Activated CD4-positive, alpha-beta T cell treated with anti-CD3 and anti-CD28 coated beads, Interleukin-2, Interleukin-6, amounts not matched to agents 100 ng/mL and 50 ng/mL, durations not matched to agents 16 hours and 8 hours (primary cell): ENCODE measurements at regions not wholly inside any gene's neighbourhood (a gene's known extent, or its start where the extent isn't known, plus 50 kb on each side); places are given as distances from the start of the nearest gene placed in this dataset.

Experiments
- DNase-seq: peaks from one replicate; pipeline ENCODE4 v3.0.0-alpha.2; 2020

- DNase-seq: no peak
Measured at GRCh38 chr12:44961887-44962286, 85.8 kb upstream of the NELL2 start.

- no peak for DNase-seq
Measured at GRCh38 chr12:44960856-44961255, 84.7 kb upstream of the NELL2 start.

GRCh38 chr12:44960423-44960822, 84.3 kb upstream of the NELL2 start:
- no peak for DNase-seq

DNA sequence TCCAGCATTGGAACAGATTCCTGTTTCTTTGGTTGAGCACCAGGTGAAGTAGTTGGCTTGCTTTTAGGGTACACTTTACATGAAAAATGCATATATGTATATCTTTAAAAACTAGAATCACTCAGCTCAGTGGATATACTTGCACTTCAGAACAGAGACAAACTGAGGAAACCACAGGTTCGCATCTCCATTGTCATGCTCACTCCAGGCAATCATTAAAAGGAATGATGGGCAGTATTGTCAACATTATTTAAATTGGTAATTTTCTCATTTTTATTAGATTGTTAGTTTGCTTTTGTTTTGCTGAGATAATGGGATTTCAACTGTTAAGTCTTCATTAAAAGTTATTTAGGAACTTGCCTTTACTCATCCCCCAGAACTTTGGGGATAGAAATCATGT, 71.0 kb upstream of the NELL2 start:
- DNase-seq: no peak

GRCh38 chr12:44942714-44943113, 66.6 kb upstream of the NELL2 start:
- DNase-seq: no peak

DNA sequence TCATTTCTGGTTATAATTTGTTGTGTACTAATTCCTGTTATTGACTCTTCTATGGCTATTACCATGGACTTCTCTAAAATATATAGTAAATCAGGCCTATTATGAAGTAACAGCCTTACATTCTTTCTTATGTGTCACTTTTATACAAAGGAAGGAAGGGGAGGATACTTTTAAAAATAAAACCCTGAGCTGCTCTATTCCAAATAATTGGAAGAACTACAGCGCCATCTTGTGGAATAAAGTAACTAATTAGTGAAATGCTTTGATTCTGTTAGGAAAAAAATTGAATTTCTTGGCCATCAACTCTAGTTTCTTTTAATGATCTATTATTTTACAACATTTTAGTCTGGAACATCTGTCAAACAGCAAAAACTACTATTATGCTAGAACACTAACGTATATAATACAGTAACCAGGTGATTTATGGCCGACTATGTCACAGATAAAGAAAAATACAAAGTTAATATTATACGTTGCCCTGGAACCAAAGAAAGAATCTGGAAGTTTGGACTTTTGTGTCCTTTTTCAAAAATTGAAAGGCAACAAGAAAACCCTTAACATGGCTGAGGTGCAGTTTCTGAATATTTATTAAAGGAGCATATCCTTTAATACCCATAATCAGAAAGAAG, 55.0 kb upstream of the NELL2 start:
- peak; percentile 69 for DNase-seq

- DNase-seq: no peak
Measured at GRCh38 chr12:44929236-44929885, 53.2 kb upstream of the NELL2 start.
